Adrenal gland (tissue), 9 donors: ENCODE measurements at regions not wholly inside any gene's neighbourhood (a gene's known extent, or its start where the extent isn't known, plus 50 kb on each side); places are given as distances from the start of the nearest gene placed in this dataset.

Source experiments
- DNase-seq, 7 donors: peaks; one replicate each; pipeline ENCODE4 v3.0.0-alpha.2; 2019 to 2020
- H3K27ac ChIP-seq, 5 donors: fragments of 200-600 bp; sonication (generic) in 4 of 5; 1 replicate in 3 of 5; 2 replicates in 2 of 5; pipeline versions ENCODE4 v1.5.1 to v1.8.0; 2016 to 2020; ENCODE audit warnings: mild to moderate bottlenecking in 1 of 5
- H3K27me3 ChIP-seq: fragments of 200-600 bp; 2 replicates; pipeline ENCODE4 v1.8.0; 2021
- H3K36me3 ChIP-seq, 2 donors: fragments of 200-600 bp; replicated peaks in 1 of 2; 1 replicate in 1 of 2; 2 replicates in 1 of 2; pipeline versions ENCODE4 v1.5.1 to v1.8.0; 2018 to 2022
- H3K4me1 ChIP-seq, 2 donors: fragments of 200-600 bp; replicated peaks in 1 of 2; 1 replicate in 1 of 2; 2 replicates in 1 of 2; pipeline versions ENCODE4 v1.5.1 to v1.8.0; 2018 to 2021
- H3K4me3 ChIP-seq, 4 donors: fragments of 200-600 bp; sonication (generic) in 3 of 4; one replicate each; pipeline ENCODE4 v1.5.1; 2016 to 2018
- H3K9me3 ChIP-seq, 3 donors: fragments of 200-600 bp; sonication (generic) in 1 of 3; replicated peaks in 1 of 3; 1 replicate in 2 of 3; 2 replicates in 1 of 3; pipeline versions ENCODE4 v1.5.1 to v1.8.0; 2016 to 2021
- POLR2A ChIP-seq, 2 donors: fragments of 450-650 bp; IDR thresholded peaks; one replicate each; pipeline ENCODE4 v1.6.1; 2017; ENCODE audit warnings: antibody characterized with exemption in 2 of 2, mild to moderate bottlenecking in 2 of 2, moderate library complexity in 1 of 2
- WGBS, 4 donors: extraction: QIAGEN DNeasy Blood & Tissue Kit in 2 of 4; methylation state at CpG; one replicate each; pipeline versions ENCODE4 v1.1.5 to v1.1.7; 2013 to 2017; 5-methylcytosine and 5-hydroxymethylcytosine counted together
- intact Hi-C, 2 donors: fragments of 100-400 bp; cut with DNase I; formaldehyde crosslinking; loops; one replicate each; pipeline versions ENCODE4 v1.14.1 to v1.15.0; 2022 to 2023
- TF ChIP-seq, protein P1 (sequence below), 6 experiments: fragments of 450-650 bp in 4 of 6; fragments of 200-600 bp in 2 of 6; sonication (generic) in 1 of 6; IDR thresholded peaks; 1 replicate in 5 of 6; 2 replicates in 1 of 6; pipeline versions ENCODE4 v1.5.1 to v1.8.0; 2016 to 2021; ENCODE audit warnings: antibody characterized with exemption in 6 of 6, mild to moderate bottlenecking in 2 of 6, moderate library complexity in 1 of 6
- donor health status: healthy with polysubstance abuse.
- donor health status: Bipolar disorder and iron deficiency.
- donor health status: DM: yes; HTN: yes; CAD: no.
- donor health status: DM: no; HTN: no; CAD: no.
- donor health status: DM: no; HTN: no; CAD: no.

DNA sequence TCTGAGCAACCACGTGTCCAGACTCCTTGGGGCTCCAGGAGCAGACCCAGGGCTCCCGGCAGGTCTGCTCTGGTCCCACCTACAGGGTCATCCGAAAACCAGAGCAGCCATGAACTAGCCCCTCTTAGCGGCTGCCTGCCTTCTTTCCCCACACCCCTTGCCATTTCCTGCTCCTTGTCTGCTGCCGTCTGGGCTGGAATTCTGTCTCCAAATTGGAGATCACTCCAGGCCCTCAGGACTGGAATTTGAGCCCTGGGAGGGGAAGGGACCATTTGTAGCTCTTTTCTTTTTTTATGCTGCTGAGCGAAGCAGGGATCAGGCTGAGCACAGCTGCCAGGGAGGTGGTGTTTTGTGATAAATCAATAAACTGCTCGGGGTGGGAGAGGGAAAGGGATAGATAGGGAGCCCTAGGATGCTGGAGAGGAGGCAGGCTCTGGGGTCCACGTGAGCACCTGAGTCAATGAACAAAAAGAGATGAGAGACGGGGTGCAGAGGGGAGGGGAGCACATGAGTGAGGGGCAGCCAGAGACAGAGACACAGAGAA is 257.5 kb downstream of the ENGASE start:
- no peaks in the 10 kb centered on the region for H3K36me3 ChIP-seq

DNA sequence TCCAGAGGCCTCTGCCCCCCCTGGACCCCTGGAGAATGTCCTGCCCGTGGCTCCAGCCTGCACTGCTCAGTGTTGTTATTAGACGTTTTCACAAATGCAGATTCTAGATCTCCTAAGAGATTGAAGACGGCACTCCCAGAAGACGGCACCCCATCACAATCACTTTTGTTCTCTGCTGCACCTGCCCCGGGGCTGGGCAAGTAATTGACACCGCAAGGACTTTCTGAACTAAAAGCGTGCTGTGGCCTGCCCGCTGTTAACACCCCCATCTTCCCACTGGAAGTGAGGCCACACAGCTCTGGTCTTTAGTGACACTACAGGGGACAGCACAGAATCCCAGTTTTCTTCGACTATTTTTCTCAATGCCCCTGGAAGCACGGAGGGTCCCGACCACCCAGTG is 256.9 kb downstream of the ENGASE start:
- Histone ChIP-seq H3K27me3 (peaks cover 3% of the 10 kb centered on the region), H3K36me3 (no peaks in the 10 kb centered on the region), H3K9me3 (no peaks in the 10 kb centered on the region), H3K4me3 (no peak overlapping the region), H3K27ac (no peak overlapping the region), H3K4me1 (no peaks in the 10 kb centered on the region)
- intact Hi-C loops = no loop called here
- no peak for DNase-seq
- TF ChIP-seq, protein P1, sequence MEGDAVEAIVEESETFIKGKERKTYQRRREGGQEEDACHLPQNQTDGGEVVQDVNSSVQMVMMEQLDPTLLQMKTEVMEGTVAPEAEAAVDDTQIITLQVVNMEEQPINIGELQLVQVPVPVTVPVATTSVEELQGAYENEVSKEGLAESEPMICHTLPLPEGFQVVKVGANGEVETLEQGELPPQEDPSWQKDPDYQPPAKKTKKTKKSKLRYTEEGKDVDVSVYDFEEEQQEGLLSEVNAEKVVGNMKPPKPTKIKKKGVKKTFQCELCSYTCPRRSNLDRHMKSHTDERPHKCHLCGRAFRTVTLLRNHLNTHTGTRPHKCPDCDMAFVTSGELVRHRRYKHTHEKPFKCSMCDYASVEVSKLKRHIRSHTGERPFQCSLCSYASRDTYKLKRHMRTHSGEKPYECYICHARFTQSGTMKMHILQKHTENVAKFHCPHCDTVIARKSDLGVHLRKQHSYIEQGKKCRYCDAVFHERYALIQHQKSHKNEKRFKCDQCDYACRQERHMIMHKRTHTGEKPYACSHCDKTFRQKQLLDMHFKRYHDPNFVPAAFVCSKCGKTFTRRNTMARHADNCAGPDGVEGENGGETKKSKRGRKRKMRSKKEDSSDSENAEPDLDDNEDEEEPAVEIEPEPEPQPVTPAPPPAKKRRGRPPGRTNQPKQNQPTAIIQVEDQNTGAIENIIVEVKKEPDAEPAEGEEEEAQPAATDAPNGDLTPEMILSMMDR (IDR thresholded peaks at IDR 0.05) = no peak
- TF ChIP-seq POLR2A (IDR thresholded peaks at IDR 0.05) = no peak
- 53 to 61% (median 58%) methylated on average over 10 to 11 of the region's 11 CpGs for WGBS, 4 donors

More for the DNA sequence above, 257.5 kb downstream of the ENGASE start:
- Histone ChIP-seq H3K4me3 (no peak overlapping the region), H3K9me3 (no peaks in the 10 kb centered on the region), H3K27me3 (peaks cover 3% of the 10 kb centered on the region), H3K4me1 (no peaks in the 10 kb centered on the region), H3K27ac (no peak overlapping the region)
- 28 to 34% (median 29%) methylated on average over 9 of the region's 9 CpGs for WGBS, 4 donors
- DNase-seq = no peak
- TF ChIP-seq, protein P1 (IDR thresholded peaks at IDR 0.05) = no peak
- TF ChIP-seq POLR2A (IDR thresholded peaks at IDR 0.05) = no peak
- intact Hi-C loops = no loop called here

DNA sequence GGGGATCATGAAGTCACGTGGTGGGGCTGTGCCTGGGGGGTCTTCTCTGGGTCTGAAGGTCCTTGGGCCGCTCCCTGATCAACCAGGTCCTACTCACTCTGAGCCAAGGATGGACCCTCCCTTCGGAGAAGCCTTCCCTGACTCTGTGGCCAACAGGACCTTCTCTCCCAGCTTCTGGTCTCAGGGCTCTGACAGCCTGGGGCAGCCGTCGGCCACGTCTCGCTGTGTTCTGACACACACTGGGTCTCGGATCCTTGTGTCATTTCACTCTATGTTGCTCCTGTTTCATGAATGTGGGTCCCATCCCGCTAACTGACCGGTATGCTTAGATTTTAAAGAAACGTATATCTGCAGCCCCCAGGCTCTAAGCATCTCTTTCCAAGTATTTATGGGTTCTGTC is 256.1 kb downstream of the ENGASE start:
- no peaks in the 10 kb centered on the region for H3K4me1 ChIP-seq
- WGBS, 4 donors = 64 to 81% (median 71%) methylated on average over 9 to 11 of the region's 11 CpGs
- no peaks in the 10 kb centered on the region for H3K36me3 ChIP-seq
- H3K4me3 ChIP-seq = no peak overlapping the region
- DNase-seq = no peak
- no peaks in the 10 kb centered on the region for H3K9me3 ChIP-seq
- no peak overlapping the region for H3K27ac ChIP-seq
- intact Hi-C loops = no loop called here
- no peak for TF ChIP-seq POLR2A (IDR thresholded peaks at IDR 0.05)
- TF ChIP-seq, protein P1 (IDR thresholded peaks at IDR 0.05) = no peak
- peaks cover 3% of the 10 kb centered on the region for H3K27me3 ChIP-seq

- Histone ChIP-seq H3K4me3 (no peak overlapping the region), H3K9me3 (no peaks in the 10 kb centered on the region), H3K27me3 (peaks cover 3% of the 10 kb centered on the region), H3K36me3 (no peaks in the 10 kb centered on the region), H3K27ac (no peak overlapping the region), H3K4me1 (no peaks in the 10 kb centered on the region)
- no peak for TF ChIP-seq POLR2A (IDR thresholded peaks at IDR 0.05)
- TF ChIP-seq, protein P1 (IDR thresholded peaks at IDR 0.05) = no peak
- no peak for DNase-seq
- intact Hi-C loops = no loop called here
- 66 to 79% (median 73%) methylated on average over 7 to 8 of the region's 8 CpGs for WGBS, 4 donors
Measured at GRCh38 chr17:79330229-79330628, 255.6 kb downstream of the ENGASE start.
